ENCODE measurements at regions not wholly inside any gene's neighbourhood (a gene's known extent, or its start where the extent isn't known, plus 50 kb on each side); places are given as distances from the start of the nearest gene placed in this dataset.

DNA sequence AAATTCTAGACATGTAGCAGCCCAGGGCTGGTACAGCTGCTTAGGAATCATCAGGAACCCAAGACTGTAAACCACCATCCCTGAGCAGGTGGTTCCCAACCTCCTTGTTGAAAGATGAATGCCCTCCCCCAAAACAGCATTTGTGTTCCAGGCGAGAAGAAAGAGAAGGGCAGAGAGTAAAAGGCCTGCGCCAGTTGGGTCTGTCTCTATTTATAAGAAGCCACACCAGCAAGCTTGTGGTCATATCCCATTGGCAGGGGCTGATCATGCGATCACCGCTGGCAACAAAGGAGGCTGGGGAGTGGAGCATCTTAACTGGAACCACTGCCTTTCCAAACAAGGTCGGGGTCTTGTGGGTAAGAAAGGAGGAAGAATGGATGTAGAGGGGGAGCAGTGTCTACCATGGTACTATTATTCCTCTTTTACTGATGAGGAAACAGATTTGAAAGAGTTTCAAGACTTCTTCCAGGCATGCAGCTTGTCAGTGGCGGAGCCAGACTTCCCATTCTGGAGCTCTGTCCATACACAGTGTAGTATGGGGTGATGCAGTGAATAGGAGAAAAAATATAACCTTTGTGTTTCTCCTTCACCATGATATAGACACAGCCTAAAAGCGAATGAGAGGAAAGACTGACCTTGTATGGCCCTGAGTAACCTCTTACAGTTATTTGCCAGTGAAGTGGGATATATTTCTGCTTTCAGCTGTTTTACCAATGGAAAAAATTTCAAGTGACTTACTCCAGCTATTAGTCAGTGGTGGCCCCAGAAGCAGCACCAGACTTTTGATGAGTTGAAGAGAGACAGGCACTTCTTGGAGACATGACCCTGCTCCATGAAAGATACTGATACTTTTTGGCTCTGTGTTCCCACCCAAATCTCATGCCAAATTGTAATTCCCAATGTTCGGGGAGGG is 222.6 kb downstream of the ABHD5 start:
- no peak for DNase-seq
- H3K9me3 Mint-ChIP-seq, result peaks cover 0 to 2% of the 10 kb centered on the region in 2 experiments; a peak in 1 of 5 replicates
- Histone ChIP-seq H3K18ac (ENCODE audit: insufficient read length, low read depth, low read length) (no peak overlapping the region), H3K56ac (ENCODE audit: insufficient read length, low read depth, low read length) (no peak overlapping the region), H3T11ph (ENCODE audit: low read length) (no peak overlapping the region), H4K91ac (ENCODE audit: insufficient read length, low read depth, low read length) (no peak overlapping the region), H3K4me1 (ENCODE audit: insufficient read depth, low read length) (no peaks in the 10 kb centered on the region; the same call in 1 of the 2 replicates), H3K4ac (ENCODE audit: low read depth, low read length) (no peak overlapping the region), H3K27ac (ENCODE audit: insufficient read length, low read depth, low read length) (no peak overlapping the region), H3K23ac (ENCODE audit: insufficient read length, low read depth, low read length) (no peak overlapping the region), H3K79me2 (ENCODE audit: insufficient read depth, low read length) (no peaks in the 10 kb centered on the region), H3K27me3 (ENCODE audit: insufficient read depth, low read length) (no peaks in the 10 kb centered on the region; the same call in 1 of the 2 replicates), H2AFZ (ENCODE audit: low read length) (no peak overlapping the region), H3K4me2 (ENCODE audit: insufficient read depth, insufficient read length, low read length) (no peak overlapping the region), H3K9ac (ENCODE audit: extremely low read depth, insufficient read length, low read length) (no peak overlapping the region), H2BK120ac (ENCODE audit: low read depth, low read length, poor library complexity, severe bottlenecking) (no peak overlapping the region), H4K8ac (replicated peaks; ENCODE audit: insufficient read length, low read depth, low read length) (no peak overlapping the region), H2BK15ac (ENCODE audit: low read depth, low read length) (no peak overlapping the region), H4K5ac (ENCODE audit: insufficient read length, low read depth, low read length) (no peak overlapping the region), H4K20me1 (ENCODE audit: control insufficient read depth, insufficient read depth, insufficient read length) (no peaks in the 10 kb centered on the region), H2BK20ac (ENCODE audit: low read depth, low read length, poor library complexity, severe bottlenecking) (no peak overlapping the region), H2AK5ac (ENCODE audit: insufficient read length, low read length) (no peak overlapping the region), H3K79me1 (ENCODE audit: insufficient read depth, low read depth, low read length, poor library complexity, severe bottlenecking) (no peaks in the 10 kb centered on the region), H3K14ac (ENCODE audit: insufficient read depth, low read length) (no peak overlapping the region), H2BK12ac (ENCODE audit: insufficient read length, low read depth, low read length) (no peak overlapping the region), H2BK5ac (ENCODE audit: insufficient read length, low read length) (no peak overlapping the region), H3K9me3 (ENCODE audit: control insufficient read depth, low read depth, low read length) (no peaks in the 10 kb centered on the region), H3K23me2 (ENCODE audit: insufficient read length, low read depth, low read length, poor library complexity, severe bottlenecking) (no peaks in the 10 kb centered on the region)
- no peak overlapping the region for H3K4me3 Mint-ChIP-seq
- H3K27ac Mint-ChIP-seq, result no peak overlapping the region
- H3K27me3 Mint-ChIP-seq (ENCODE audit: low read depth), result no peaks in the 10 kb centered on the region; the same call in 1 of the 2 replicates
- TF ChIP-seq, protein P1, sequence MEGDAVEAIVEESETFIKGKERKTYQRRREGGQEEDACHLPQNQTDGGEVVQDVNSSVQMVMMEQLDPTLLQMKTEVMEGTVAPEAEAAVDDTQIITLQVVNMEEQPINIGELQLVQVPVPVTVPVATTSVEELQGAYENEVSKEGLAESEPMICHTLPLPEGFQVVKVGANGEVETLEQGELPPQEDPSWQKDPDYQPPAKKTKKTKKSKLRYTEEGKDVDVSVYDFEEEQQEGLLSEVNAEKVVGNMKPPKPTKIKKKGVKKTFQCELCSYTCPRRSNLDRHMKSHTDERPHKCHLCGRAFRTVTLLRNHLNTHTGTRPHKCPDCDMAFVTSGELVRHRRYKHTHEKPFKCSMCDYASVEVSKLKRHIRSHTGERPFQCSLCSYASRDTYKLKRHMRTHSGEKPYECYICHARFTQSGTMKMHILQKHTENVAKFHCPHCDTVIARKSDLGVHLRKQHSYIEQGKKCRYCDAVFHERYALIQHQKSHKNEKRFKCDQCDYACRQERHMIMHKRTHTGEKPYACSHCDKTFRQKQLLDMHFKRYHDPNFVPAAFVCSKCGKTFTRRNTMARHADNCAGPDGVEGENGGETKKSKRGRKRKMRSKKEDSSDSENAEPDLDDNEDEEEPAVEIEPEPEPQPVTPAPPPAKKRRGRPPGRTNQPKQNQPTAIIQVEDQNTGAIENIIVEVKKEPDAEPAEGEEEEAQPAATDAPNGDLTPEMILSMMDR (conservative IDR thresholded peaks at IDR 0.05), result no peak
- no CpG with 5 or more reads among the region's 8 CpGs for WGBS (ENCODE audit: extremely low coverage, insufficient read length, low lambda C conversion rate)
- H3K36me3 Mint-ChIP-seq (ENCODE audit: insufficient read depth in 1 of 3, low read depth in 3 of 3), result no peaks in the 10 kb centered on the region; a peak in 1 of 7 replicates
- H3K4me1 Mint-ChIP-seq, result 0 out of 4 replicates have a peak, but pooled peaks cover 0 to 3% of the 10 kb centered on the region in 2 experiments

All from H9 (cell line).